ENCODE measurements at regions not wholly inside any gene's neighbourhood (a gene's known extent, or its start where the extent isn't known, plus 50 kb on each side); places are given as distances from the start of the nearest gene placed in this dataset.
"Not testable (repeated sequence)": the region's sequence is repeated elsewhere in the genome, so short reads cannot be mapped to it uniquely, and the experiment has no call there.

- H3K4me3 ChIP-seq, result no peak overlapping the region
- H3K27me3 ChIP-seq (ENCODE audit: control insufficient read depth in 3 of 3, insufficient read depth in 3 of 3, low read length in 2 of 3), result no peaks in the 10 kb centered on the region
- peaks cover 0 to 4% (median 0%) of the 10 kb centered on the region in 4 donors for H3K9me3 ChIP-seq (ENCODE audit: control insufficient read depth in 4 of 4, insufficient read depth in 3 of 4, low read length in 3 of 4)
- no peak overlapping the region for H3K27ac ChIP-seq (ENCODE audit: low read depth in 1 of 2, low read length in 1 of 2)
- DNase-seq (no peak), ATAC-seq (ENCODE audit: insufficient read depth, low FRiP score) (no peak)
- no peaks in the 10 kb centered on the region for H3K36me3 ChIP-seq (ENCODE audit: control insufficient read depth in 4 of 4, insufficient read depth in 4 of 4, low read length in 4 of 4)
- TF ChIP-seq, protein P1, sequence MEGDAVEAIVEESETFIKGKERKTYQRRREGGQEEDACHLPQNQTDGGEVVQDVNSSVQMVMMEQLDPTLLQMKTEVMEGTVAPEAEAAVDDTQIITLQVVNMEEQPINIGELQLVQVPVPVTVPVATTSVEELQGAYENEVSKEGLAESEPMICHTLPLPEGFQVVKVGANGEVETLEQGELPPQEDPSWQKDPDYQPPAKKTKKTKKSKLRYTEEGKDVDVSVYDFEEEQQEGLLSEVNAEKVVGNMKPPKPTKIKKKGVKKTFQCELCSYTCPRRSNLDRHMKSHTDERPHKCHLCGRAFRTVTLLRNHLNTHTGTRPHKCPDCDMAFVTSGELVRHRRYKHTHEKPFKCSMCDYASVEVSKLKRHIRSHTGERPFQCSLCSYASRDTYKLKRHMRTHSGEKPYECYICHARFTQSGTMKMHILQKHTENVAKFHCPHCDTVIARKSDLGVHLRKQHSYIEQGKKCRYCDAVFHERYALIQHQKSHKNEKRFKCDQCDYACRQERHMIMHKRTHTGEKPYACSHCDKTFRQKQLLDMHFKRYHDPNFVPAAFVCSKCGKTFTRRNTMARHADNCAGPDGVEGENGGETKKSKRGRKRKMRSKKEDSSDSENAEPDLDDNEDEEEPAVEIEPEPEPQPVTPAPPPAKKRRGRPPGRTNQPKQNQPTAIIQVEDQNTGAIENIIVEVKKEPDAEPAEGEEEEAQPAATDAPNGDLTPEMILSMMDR (IDR thresholded peaks at IDR 0.05; ENCODE audit: control extremely low read depth, extremely low read depth), result no peak
- no peak overlapping the region for H3K9ac ChIP-seq (ENCODE audit: insufficient read depth in 1 of 2, low read length in 2 of 2)
- 73 to 74% methylated on average over 1 of the region's 1 CpG for WGBS, 2 donors
- H3K4me1 ChIP-seq (ENCODE audit: control insufficient read depth in 5 of 5, insufficient read depth in 5 of 5, low read length in 5 of 5), result no peaks in the 10 kb centered on the region
These were observed 759.5 kb downstream of the GRXCR1 start for GRCh38 chr4:43651991-43652390.

- H3K36me3 ChIP-seq (ENCODE audit: control insufficient read depth in 4 of 4, insufficient read depth in 4 of 4, low read length in 4 of 4); H3K4me3 ChIP-seq; H3K27me3 ChIP-seq (ENCODE audit: control insufficient read depth in 3 of 3, insufficient read depth in 3 of 3, low read length in 2 of 3); ATAC-seq (ENCODE audit: insufficient read depth, low FRiP score); H3K9ac ChIP-seq (ENCODE audit: insufficient read depth in 1 of 2, low read length in 2 of 2); H3K27ac ChIP-seq (ENCODE audit: low read depth in 1 of 2, low read length in 1 of 2); H3K9me3 ChIP-seq (ENCODE audit: control insufficient read depth in 4 of 4, insufficient read depth in 3 of 4, low read length in 3 of 4); DNase-seq; H3K4me1 ChIP-seq (ENCODE audit: control insufficient read depth in 5 of 5, insufficient read depth in 5 of 5, low read length in 5 of 5): not testable (repeated sequence)
- 84 to 88% methylated on average over 2 of the region's 2 CpGs for WGBS, 2 donors
These were observed 767.0 kb downstream of the GRXCR1 start for GRCh38 chr4:43659547-43659946.

DNA sequence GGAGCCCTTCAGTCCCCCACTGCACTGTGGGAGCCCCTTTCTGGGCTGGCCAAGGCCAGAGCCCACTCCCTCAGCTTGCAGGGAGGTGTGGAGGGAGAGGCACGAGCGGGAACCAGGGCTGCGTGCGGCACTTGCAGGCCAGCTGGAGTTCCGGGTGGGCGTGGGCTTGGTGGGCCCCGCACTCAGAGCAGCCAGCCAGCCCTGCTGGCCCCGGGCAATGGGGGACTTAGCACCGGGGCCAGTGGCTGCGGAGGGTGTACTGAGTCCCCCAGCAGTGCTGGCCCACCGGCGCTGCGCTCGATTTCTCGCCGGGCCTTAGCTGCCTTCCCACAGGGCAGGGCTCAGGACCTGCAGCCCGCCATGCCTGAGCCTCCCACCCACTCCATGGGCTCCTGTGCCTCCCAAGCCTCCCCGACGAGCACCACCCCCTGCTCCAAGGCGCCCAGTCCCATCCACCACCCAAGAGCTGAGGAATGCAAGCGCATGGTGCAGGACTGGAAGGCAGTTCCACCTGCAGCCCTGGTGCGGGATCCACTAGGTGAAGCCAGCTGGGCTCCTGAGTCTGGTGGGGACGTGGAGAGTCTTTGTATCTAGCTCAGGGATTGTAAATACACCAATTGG lies 776.2 kb downstream of the KCTD8 start:
- H3K9ac ChIP-seq (ENCODE audit: insufficient read depth in 1 of 2, low read length in 2 of 2); ATAC-seq (ENCODE audit: insufficient read depth, low FRiP score); H3K4me3 ChIP-seq; DNase-seq; H3K27me3 ChIP-seq (ENCODE audit: control insufficient read depth in 3 of 3, insufficient read depth in 3 of 3, low read length in 2 of 3); H3K4me1 ChIP-seq (ENCODE audit: control insufficient read depth in 5 of 5, insufficient read depth in 5 of 5, low read length in 5 of 5); H3K27ac ChIP-seq (ENCODE audit: low read depth in 1 of 2, low read length in 1 of 2); H3K36me3 ChIP-seq (ENCODE audit: control insufficient read depth in 4 of 4, insufficient read depth in 4 of 4, low read length in 4 of 4): not testable (repeated sequence)
- H3K9me3 ChIP-seq (ENCODE audit: control insufficient read depth in 4 of 4, insufficient read depth in 3 of 4, low read length in 3 of 4), result peaks cover 0 to 11% (median 3%) of the 10 kb centered on the region in 4 donors
- 89 to 90% methylated on average over 16 to 23 of the region's 23 CpGs for WGBS, 2 donors

DNA sequence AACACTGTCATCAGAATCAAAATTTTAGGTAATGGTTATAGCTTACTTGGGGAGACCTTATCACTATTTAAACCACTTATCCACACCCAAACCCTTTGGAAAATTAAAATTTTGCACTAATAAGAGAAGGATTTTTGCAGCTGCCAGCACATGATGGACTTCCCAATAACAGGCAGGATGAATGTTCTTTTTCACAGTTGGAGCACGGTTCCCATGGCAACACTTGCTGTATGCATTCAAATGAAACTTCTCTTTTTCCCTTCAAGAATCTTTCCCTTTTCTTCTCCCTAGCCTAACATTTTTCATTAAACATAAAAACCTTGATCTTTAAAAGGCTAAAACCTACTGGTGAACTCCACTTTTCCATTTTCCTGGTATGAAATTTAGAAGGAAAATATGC lies 768.2 kb downstream of the KCTD8 start:
- Histone ChIP-seq H3K36me3 (ENCODE audit: control insufficient read depth in 4 of 4, insufficient read depth in 4 of 4, low read length in 4 of 4) (no peaks in the 10 kb centered on the region), H3K27me3 (ENCODE audit: control insufficient read depth in 3 of 3, insufficient read depth in 3 of 3, low read length in 2 of 3) (no peaks in the 10 kb centered on the region), H3K9me3 (ENCODE audit: control insufficient read depth in 4 of 4, insufficient read depth in 3 of 4, low read length in 3 of 4) (no peaks in the 10 kb centered on the region), H3K27ac (ENCODE audit: low read depth in 1 of 2, low read length in 1 of 2) (no peak overlapping the region), H3K9ac (ENCODE audit: insufficient read depth in 1 of 2, low read length in 2 of 2) (no peak overlapping the region), H3K4me1 (ENCODE audit: control insufficient read depth in 5 of 5, insufficient read depth in 5 of 5, low read length in 5 of 5) (no peaks in the 10 kb centered on the region), H3K4me3 (no peak overlapping the region)
- TF ChIP-seq, protein P1 (IDR thresholded peaks at IDR 0.05; ENCODE audit: control extremely low read depth, extremely low read depth), result no peak
- WGBS, 2 donors, result 60 to 79% methylated on average over 1 of the region's 1 CpG
- ATAC-seq (ENCODE audit: insufficient read depth, low FRiP score) (no peak), DNase-seq (no peak)

All from lung (tissue), 11 donors.